ENCODE measurements at regions not wholly inside any gene's neighbourhood (a gene's known extent, or its start where the extent isn't known, plus 50 kb on each side); places are given as distances from the start of the nearest gene placed in this dataset.

DNA sequence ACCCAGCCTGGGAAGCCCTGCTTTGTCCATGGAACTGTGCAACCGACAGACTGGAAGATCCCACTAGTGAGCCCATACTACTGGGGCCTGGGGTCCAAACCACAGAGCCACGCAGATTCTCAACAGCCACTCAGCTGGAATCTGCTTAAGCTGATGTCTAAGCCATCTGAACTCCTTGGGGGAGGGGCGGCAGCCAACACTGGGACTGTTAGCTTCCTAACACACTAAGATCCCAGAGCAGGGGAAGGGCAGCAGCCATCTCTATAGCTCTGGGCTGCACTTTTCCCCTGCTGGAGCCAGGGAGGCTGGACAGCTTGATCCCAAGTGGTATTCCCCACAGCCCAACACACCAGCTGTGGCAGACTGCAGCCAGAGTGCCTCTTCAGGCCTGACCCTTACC lies 118.3 kb downstream of the RPRM start:
- no peak for TF ChIP-seq CTCF (IDR thresholded peaks at IDR 0.05)
- TF ChIP-seq EP300 (IDR thresholded peaks at IDR 0.05) = no peak
- TF ChIP-seq POLR2A (IDR thresholded peaks at IDR 0.05) = no peak
